GM12878 (cell line): ENCODE measurements at regions not wholly inside any gene's neighbourhood (a gene's known extent, or its start where the extent isn't known, plus 50 kb on each side); places are given as distances from the start of the nearest gene placed in this dataset.

ENCODE experiments used
- CTCF ChIP-seq, 3 experiments: IDR thresholded peaks in 2 of 3; conservative IDR thresholded peaks in 1 of 3; 2 replicates each; pipeline ENCODE4 v1.5.1; 2011; ENCODE audit warnings: low read depth in 3 of 3, low read length in 3 of 3, mild to moderate bottlenecking in 3 of 3, control low read depth in 2 of 3, moderate library complexity in 2 of 3, inconsistent platforms in 1 of 3, mixed read lengths in 1 of 3; ENCODE audit not compliant: control insufficient read depth in 2 of 3, insufficient read depth in 1 of 3; ENCODE audit errors: extremely low read depth in 1 of 3
- GABPA ChIP-seq: IDR thresholded peaks from 2 replicates; pipeline ENCODE4 v1.6.1; 2014; ENCODE audit warnings: antibody characterized with exemption, low read depth, mild to moderate bottlenecking, inconsistent platforms
- NR2F1 ChIP-seq: fragments of 450-650 bp; conservative IDR thresholded peaks from 2 replicates; pipeline ENCODE4 v1.6.1; 2017; ENCODE audit warnings: mild to moderate bottlenecking
- POLR2AphosphoS2 ChIP-seq: IDR thresholded peaks from 2 replicates; pipeline ENCODE4 v1.6.1; 2011; ENCODE audit warnings: low read depth, mild to moderate bottlenecking, low read length, improper control_type of control experiment, moderate library complexity
- SMC3 ChIP-seq: IDR thresholded peaks from 2 replicates; pipeline ENCODE4 v1.6.1; 2011; ENCODE audit warnings: low read length, improper control_type of control experiment, borderline replicate concordance
- SP1 ChIP-seq: IDR thresholded peaks from one replicate; pipeline ENCODE4 v1.6.1; 2011; ENCODE audit warnings: low read depth, low read length
- TBL1XR1 ChIP-seq: IDR thresholded peaks from 2 replicates; pipeline ENCODE4 v1.6.1; 2012; ENCODE audit warnings: low read depth, low read length, improper control_type of control experiment

GRCh38 chr7:152924826-152925411, 165.4 kb downstream of the ACTR3B start:
- TF ChIP-seq CTCF (IDR thresholded peaks at IDR 0.05 in 2 of 3, conservative IDR thresholded peaks at IDR 0.05 in 1 of 3; ENCODE audit: control insufficient read depth in 2 of 3, extremely low read depth in 1 of 3, insufficient read depth in 1 of 3, low read depth in 3 of 3, low read length in 3 of 3): no peak
- no peak for TF ChIP-seq NR2F1
- no peak for TF ChIP-seq SMC3
- no peak for TF ChIP-seq GABPA
- no peak for TF ChIP-seq TBL1XR1
- TF ChIP-seq POLR2AphosphoS2: no peak
- TF ChIP-seq SP1: no peak
